ENCODE measurements at regions not wholly inside any gene's neighbourhood (a gene's known extent, or its start where the extent isn't known, plus 50 kb on each side); places are given as distances from the start of the nearest gene placed in this dataset.

GRCh38 chr4:53923921-53924320 is 140.5 kb downstream of the CHIC2 start:
- TF ChIP-seq ZNF274 (IDR thresholded peaks at IDR 0.05; ENCODE audit: low read depth, low read length) (no peak), YY1 (IDR thresholded peaks at IDR 0.05; ENCODE audit: insufficient read depth, insufficient read length) (no peak)
